MM.1S (cell line): ENCODE measurements at regions not wholly inside any gene's neighbourhood (a gene's known extent, or its start where the extent isn't known, plus 50 kb on each side); places are given as distances from the start of the nearest gene placed in this dataset.
A peak's percentile ranks its signal among the peaks of the same experiment; 100 is the strongest.

Experiments used
- DNase-seq: peaks from one replicate; pipeline ENCODE4 v3.0.0-alpha.2; 2015
- H2AFZ ChIP-seq: fragments of 300-600 bp; sonication (generic); 2 replicates; pipeline ENCODE4 v1.6.0; 2016; ENCODE audit warnings: antibody characterized with exemption, low read length
- H3F3A ChIP-seq: fragments of 300-600 bp; sonication (generic); 2 replicates; pipeline ENCODE4 v1.6.1; 2016; ENCODE audit warnings: mild to moderate bottlenecking, antibody characterized with exemption, low read length, moderate library complexity, mixed read lengths; ENCODE audit not compliant: insufficient read depth
- H3K27ac ChIP-seq: fragments of 300-600 bp; sonication (generic); 2 replicates; pipeline ENCODE4 v1.5.1; 2016; ENCODE audit warnings: mild to moderate bottlenecking, low read length
- H3K27me3 ChIP-seq: fragments of 300-600 bp; sonication (generic); replicated peaks from 2 replicates; pipeline ENCODE4 v1.6.0; 2016; ENCODE audit warnings: low read length; ENCODE audit not compliant: insufficient read depth
- H3K36me3 ChIP-seq: fragments of 300-600 bp; sonication (generic); replicated peaks from 2 replicates; pipeline ENCODE4 v1.6.1; 2016; ENCODE audit warnings: mild to moderate bottlenecking, low read length, mixed read lengths; ENCODE audit not compliant: insufficient read depth
- H3K4me1 ChIP-seq: fragments of 300-600 bp; sonication (generic); 2 replicates; pipeline ENCODE4 v1.6.1; 2016; ENCODE audit warnings: low read length, mixed read lengths
- H3K4me2 ChIP-seq: fragments of 300-600 bp; sonication (generic); 2 replicates; pipeline ENCODE4 v1.6.0; 2016; ENCODE audit warnings: low read depth, low read length
- H3K4me3 ChIP-seq: fragments of 300-600 bp; sonication (generic); 2 replicates; pipeline ENCODE4 v1.5.1; 2016; ENCODE audit warnings: low read length, mixed read lengths
- H3K79me2 ChIP-seq: fragments of 300-600 bp; sonication (generic); 2 replicates; pipeline ENCODE4 v1.6.1; 2016; ENCODE audit warnings: mixed run types, low read length, mixed read lengths
- H3K9ac ChIP-seq: fragments of 300-600 bp; sonication (generic); 2 replicates; pipeline ENCODE4 v1.6.1; 2016; ENCODE audit warnings: low read length, mixed read lengths
- H3K9me2 ChIP-seq: fragments of 300-600 bp; sonication (generic); replicated peaks from 2 replicates; pipeline ENCODE4 v1.6.1; 2016; ENCODE audit warnings: mild to moderate bottlenecking, low read length, mixed read lengths; ENCODE audit not compliant: insufficient read depth
- H3K9me3 ChIP-seq: fragments of 300-600 bp; sonication (generic); replicated peaks from 2 replicates; pipeline ENCODE4 v1.6.1; 2016; ENCODE audit warnings: mild to moderate bottlenecking, low read length, mixed read lengths; ENCODE audit not compliant: insufficient read depth
- H4K20me1 ChIP-seq: fragments of 300-600 bp; sonication (generic); 2 replicates; pipeline ENCODE4 v1.6.1; 2016; ENCODE audit warnings: mild to moderate bottlenecking, low read length, moderate library complexity, mixed read lengths; ENCODE audit not compliant: insufficient read depth
- CTCF ChIP-seq: fragments of 300-600 bp; sonication (generic); IDR thresholded peaks from 2 replicates; pipeline ENCODE4 v1.5.1; 2016; ENCODE audit warnings: antibody characterized with exemption, low read length, mixed read lengths
- EZH2 ChIP-seq: fragments of 300-600 bp; sonication (generic); optimal IDR thresholded peaks from 2 replicates; pipeline ENCODE3; 2017; ENCODE audit warnings: low read depth, mild to moderate bottlenecking, antibody characterized with exemption, low read length, mixed read lengths
- EZH2phosphoT487 ChIP-seq: fragments of 300-600 bp; sonication (generic); IDR thresholded peaks from 2 replicates; pipeline ENCODE4 v1.6.1; 2018; ENCODE audit warnings: antibody characterized with exemption, low read length

GRCh38 chr16:85486256-85486915 lies 126.7 kb upstream of the GSE1 start:
- no peak overlapping the region for H3K4me2 ChIP-seq
- H3K27me3 ChIP-seq: peaks cover 21% of the 10 kb centered on the region
- H3K4me3 ChIP-seq: no peak overlapping the region
- no peaks in the 10 kb centered on the region for H3K4me1 ChIP-seq
- H2AFZ ChIP-seq: no peak overlapping the region
- H3K9me2 ChIP-seq: no peaks in the 10 kb centered on the region
- DNase-seq: no peak
- no peak overlapping the region for H3K27ac ChIP-seq
- no peaks in the 10 kb centered on the region for H3F3A ChIP-seq
- H4K20me1 ChIP-seq: no peaks in the 10 kb centered on the region
- no peaks in the 10 kb centered on the region for H3K9me3 ChIP-seq
- no peaks in the 10 kb centered on the region for H3K36me3 ChIP-seq
- no peaks in the 10 kb centered on the region for H3K79me2 ChIP-seq
- no peak for TF ChIP-seq EZH2phosphoT487
- no peak for TF ChIP-seq EZH2
- H3K9ac ChIP-seq: no peak overlapping the region

- no peak overlapping the region for H3K27ac ChIP-seq
- H3K9me3 ChIP-seq: no peaks in the 10 kb centered on the region
- H3K9me2 ChIP-seq: no peaks in the 10 kb centered on the region
- H3K79me2 ChIP-seq: no peaks in the 10 kb centered on the region
- no peaks in the 10 kb centered on the region for H4K20me1 ChIP-seq
- no peaks in the 10 kb centered on the region for H3K4me1 ChIP-seq
- H3K36me3 ChIP-seq: no peaks in the 10 kb centered on the region
- peaks cover 21% of the 10 kb centered on the region for H3K27me3 ChIP-seq
- H3K4me3 ChIP-seq: no peak overlapping the region
- no peak overlapping the region for H3K9ac ChIP-seq
- TF ChIP-seq EZH2: no peak
- TF ChIP-seq EZH2phosphoT487: no peak
- TF ChIP-seq CTCF: no peak
- no peak overlapping the region for H3K4me2 ChIP-seq
- H3F3A ChIP-seq: no peaks in the 10 kb centered on the region
- H2AFZ ChIP-seq: no peak overlapping the region
- no peak for DNase-seq
Measured at GRCh38 chr16:85488414-85488813, 124.7 kb upstream of the GSE1 start.

GRCh38 chr16:85490407-85491057 lies 122.6 kb upstream of the GSE1 start:
- Histone ChIP-seq H3K4me3 (no peak overlapping the region), H3K27ac (no peak overlapping the region), H3K9me2 (no peaks in the 10 kb centered on the region), H3K27me3 (peaks cover 17% of the 10 kb centered on the region), H3K79me2 (no peaks in the 10 kb centered on the region), H3F3A (no peaks in the 10 kb centered on the region), H3K36me3 (no peaks in the 10 kb centered on the region), H2AFZ (no peak overlapping the region), H3K4me2 (no peak overlapping the region), H4K20me1 (no peaks in the 10 kb centered on the region), H3K4me1 (no peaks in the 10 kb centered on the region), H3K9ac (no peak overlapping the region), H3K9me3 (no peaks in the 10 kb centered on the region)
- DNase-seq: no peak
- TF ChIP-seq CTCF (no peak), EZH2phosphoT487 (no peak)

- no peaks in the 10 kb centered on the region for H3K4me1 ChIP-seq
- H3K27me3 ChIP-seq: peaks cover 17% of the 10 kb centered on the region
- no peaks in the 10 kb centered on the region for H3K36me3 ChIP-seq
- DNase-seq: peak; percentile 16
- H3K9me3 ChIP-seq: no peaks in the 10 kb centered on the region
- no peak overlapping the region for H3K4me2 ChIP-seq
- no peak overlapping the region for H3K9ac ChIP-seq
- no peaks in the 10 kb centered on the region for H3F3A ChIP-seq
- no peaks in the 10 kb centered on the region for H3K79me2 ChIP-seq
- no peaks in the 10 kb centered on the region for H3K9me2 ChIP-seq
- H2AFZ ChIP-seq: no peak overlapping the region
- H3K27ac ChIP-seq: no peak overlapping the region
- H3K4me3 ChIP-seq: no peak overlapping the region
- no peaks in the 10 kb centered on the region for H4K20me1 ChIP-seq
- TF ChIP-seq CTCF (peak; percentile 73), EZH2phosphoT487 (no peak)
Measured at GRCh38 chr16:85491058-85491771, 121.9 kb upstream of the GSE1 start.
